ENCODE measurements at regions not wholly inside any gene's neighbourhood (a gene's known extent, or its start where the extent isn't known, plus 50 kb on each side); places are given as distances from the start of the nearest gene placed in this dataset.

DNA sequence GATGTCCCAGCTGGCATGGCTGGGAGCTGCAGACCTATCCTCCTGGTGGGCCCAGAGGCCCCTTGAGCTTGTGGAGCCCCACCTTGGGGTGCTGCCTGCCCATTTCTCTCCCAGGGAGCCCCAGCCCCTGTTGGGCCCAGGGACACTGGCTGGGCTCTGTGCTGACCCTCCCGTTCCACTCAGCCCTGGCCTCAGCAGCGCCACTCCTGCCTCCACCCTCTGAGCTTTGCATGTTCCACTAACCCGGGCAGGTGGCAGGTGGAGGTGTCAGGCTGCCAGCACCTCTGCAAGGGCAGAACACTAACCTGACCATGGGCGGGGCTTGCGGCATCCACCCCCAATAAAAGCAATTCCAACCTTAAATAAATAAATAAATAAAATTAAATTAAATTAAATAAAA, 299.2 kb downstream of the LRIG3 start:
- H3K4me1 Mint-ChIP-seq = no peaks in the 10 kb centered on the region
- H3K36me3 Mint-ChIP-seq (ENCODE audit: low read depth) = no peaks in the 10 kb centered on the region
- H3K9me3 Mint-ChIP-seq = peaks cover 3% of the 10 kb centered on the region
- no peak for ATAC-seq
- H3K27me3 Mint-ChIP-seq = peaks cover 2% of the 10 kb centered on the region
- H3K4me3 Mint-ChIP-seq = no peak overlapping the region
- no peak overlapping the region for H3K27ac Mint-ChIP-seq
- no peak for DNase-seq

DNA sequence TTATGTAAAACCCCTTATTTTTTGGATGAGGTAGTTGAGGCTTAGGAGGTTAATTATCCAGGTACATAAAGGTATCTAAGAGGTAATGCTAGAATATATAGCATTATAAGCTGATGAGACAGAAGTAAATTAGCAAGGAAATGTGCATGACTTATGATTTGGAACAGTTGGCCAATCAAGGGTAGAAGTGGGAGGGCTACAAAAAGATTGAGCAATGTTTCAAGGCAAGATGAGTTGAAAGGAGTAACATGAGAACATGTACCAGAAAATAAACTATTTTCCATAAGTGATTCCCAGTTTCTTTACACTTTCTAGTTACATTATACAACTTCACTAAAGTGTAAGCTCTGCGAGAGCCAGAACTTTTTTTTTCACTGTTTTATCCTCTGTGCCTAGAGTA, 290.9 kb downstream of the LRIG3 start:
- no peak overlapping the region for H3K4me3 Mint-ChIP-seq
- DNase-seq = no peak
- no peaks in the 10 kb centered on the region for H3K4me1 Mint-ChIP-seq
- H3K27me3 Mint-ChIP-seq = no peaks in the 10 kb centered on the region
- no peak overlapping the region for H3K27ac Mint-ChIP-seq
- H3K9me3 Mint-ChIP-seq = no peaks in the 10 kb centered on the region
- no peaks in the 10 kb centered on the region for H3K36me3 Mint-ChIP-seq (ENCODE audit: low read depth)
- no peak for ATAC-seq

DNA sequence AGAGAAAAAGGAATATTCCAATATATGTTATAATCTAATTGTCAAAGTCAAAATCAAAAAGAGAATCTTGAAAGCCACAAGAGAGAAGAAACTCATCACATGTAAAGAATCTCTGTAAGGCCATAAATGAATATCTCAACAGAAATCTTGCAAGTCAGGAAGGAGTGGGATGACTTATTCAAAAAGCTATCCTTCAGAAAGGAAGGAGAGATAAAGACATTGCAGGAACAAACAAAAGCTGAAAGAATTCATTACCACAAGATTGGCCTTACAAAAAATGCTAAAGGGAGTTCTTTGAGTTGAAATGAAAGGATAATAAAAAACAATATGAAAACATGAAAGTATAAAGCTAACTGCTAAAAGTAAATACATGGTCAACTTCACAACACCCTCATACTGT, 286.8 kb downstream of the LRIG3 start:
- Mint-ChIP-seq H3K27me3 (no peaks in the 10 kb centered on the region), H3K9me3 (no peaks in the 10 kb centered on the region), H3K36me3 (ENCODE audit: low read depth) (no peaks in the 10 kb centered on the region), H3K4me3 (no peak overlapping the region), H3K27ac (no peak overlapping the region), H3K4me1 (no peaks in the 10 kb centered on the region)
- DNase-seq (no peak), ATAC-seq (no peak)

DNA sequence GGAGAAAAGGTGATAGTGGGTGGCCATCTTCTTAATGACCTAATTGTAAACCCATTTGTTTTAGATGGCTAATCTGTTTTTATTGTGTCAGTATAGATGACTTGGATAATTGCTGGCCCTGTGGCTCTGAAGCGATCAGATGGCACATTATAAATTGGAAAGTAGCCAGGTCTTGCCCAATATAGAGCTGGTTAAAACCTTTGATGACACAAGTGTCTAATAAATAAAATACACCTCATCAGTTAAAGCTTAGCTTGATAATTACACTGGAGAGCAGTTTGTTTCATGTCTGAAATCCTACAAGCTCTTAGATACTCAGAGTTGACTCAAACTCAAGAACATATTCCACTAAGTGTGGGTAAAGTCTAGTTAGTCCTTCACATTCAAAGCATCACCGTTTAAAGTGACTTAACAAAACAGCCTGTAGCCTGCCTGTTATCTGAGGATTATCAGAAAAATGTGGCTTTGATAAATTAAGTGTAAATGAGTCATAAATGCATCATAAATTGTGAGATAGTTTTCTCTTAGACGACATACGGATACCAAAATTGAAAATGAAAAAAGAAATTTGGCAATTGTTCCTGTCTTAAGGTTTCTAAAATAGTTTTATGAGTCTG, 280.9 kb downstream of the LRIG3 start:
- Mint-ChIP-seq H3K4me3 (no peak overlapping the region), H3K36me3 (ENCODE audit: low read depth) (no peaks in the 10 kb centered on the region), H3K9me3 (no peaks in the 10 kb centered on the region), H3K27ac (no peak overlapping the region), H3K27me3 (no peaks in the 10 kb centered on the region), H3K4me1 (no peaks in the 10 kb centered on the region)
- DNase-seq = no peak
- ATAC-seq = no peak

DNA sequence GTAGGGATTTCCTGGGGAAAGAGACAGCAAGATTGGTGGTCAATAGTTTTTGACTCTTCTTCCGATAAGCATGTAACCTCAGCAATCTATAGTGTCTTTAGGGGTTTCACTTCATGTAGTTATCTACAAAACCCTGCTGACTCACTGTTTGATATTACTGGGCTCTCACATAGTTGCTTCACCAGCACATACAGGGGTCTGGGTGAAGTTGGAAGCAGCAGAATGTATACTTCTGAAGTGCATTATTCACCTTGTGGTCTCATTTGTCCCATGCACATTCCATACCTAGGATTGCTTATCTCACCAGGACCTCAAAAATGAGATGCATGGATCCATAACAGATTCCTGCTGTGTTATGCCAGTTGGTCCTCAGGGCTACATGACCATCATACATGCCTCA, 280.0 kb downstream of the LRIG3 start:
- H3K9me3 Mint-ChIP-seq = no peaks in the 10 kb centered on the region
- DNase-seq (no peak), ATAC-seq (no peak)
- no peaks in the 10 kb centered on the region for H3K4me1 Mint-ChIP-seq
- no peak overlapping the region for H3K4me3 Mint-ChIP-seq
- H3K27ac Mint-ChIP-seq = no peak overlapping the region
- H3K36me3 Mint-ChIP-seq (ENCODE audit: low read depth) = no peaks in the 10 kb centered on the region
- no peaks in the 10 kb centered on the region for H3K27me3 Mint-ChIP-seq

DNA sequence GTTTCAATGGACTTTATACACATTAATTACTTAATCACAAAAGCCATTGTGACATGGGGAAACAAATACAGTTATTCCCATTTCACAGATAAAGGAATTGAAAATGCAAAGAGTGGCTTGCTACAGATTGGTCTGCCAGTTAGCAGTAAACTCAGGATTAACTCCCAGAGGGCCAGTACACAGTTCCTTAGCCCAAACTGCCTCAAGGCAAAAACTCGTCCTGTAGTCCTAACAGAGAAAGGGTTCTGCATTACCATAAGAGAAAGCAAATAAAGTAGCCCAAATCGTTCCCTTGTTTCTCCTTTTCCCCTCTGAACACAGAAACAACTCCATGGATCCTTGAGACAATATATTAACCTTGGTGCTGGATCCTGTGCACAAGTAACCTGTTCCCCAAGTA, 274.4 kb downstream of the LRIG3 start:
- no peaks in the 10 kb centered on the region for H3K36me3 Mint-ChIP-seq (ENCODE audit: low read depth)
- no peak for ATAC-seq
- H3K4me3 Mint-ChIP-seq = no peak overlapping the region
- H3K4me1 Mint-ChIP-seq = no peaks in the 10 kb centered on the region
- no peak for DNase-seq
- no peak overlapping the region for H3K27ac Mint-ChIP-seq
- no peaks in the 10 kb centered on the region for H3K9me3 Mint-ChIP-seq
- H3K27me3 Mint-ChIP-seq = no peaks in the 10 kb centered on the region

DNA sequence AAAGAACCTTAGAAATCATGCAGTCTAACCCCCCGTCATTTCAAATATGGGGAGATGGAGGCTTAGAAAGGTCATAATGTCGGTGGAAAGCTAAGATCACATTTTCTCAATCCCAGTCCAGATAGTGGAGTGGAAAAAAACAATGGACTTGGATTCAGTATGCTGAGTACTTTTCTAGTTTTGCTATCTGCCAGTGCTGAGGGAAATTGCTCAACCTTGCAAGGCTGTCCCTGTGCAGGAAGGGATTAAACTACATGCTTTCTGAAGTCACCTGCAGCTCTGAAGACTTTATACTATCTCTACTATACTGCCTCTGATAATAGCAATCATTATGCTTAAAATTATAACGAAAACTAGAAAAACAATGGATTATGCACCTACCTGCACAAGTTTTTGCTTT, 272.8 kb downstream of the LRIG3 start:
- H3K4me3 Mint-ChIP-seq = no peak overlapping the region
- ATAC-seq = no peak
- no peaks in the 10 kb centered on the region for H3K9me3 Mint-ChIP-seq
- H3K27ac Mint-ChIP-seq = no peak overlapping the region
- no peaks in the 10 kb centered on the region for H3K36me3 Mint-ChIP-seq (ENCODE audit: low read depth)
- no peak for DNase-seq
- no peaks in the 10 kb centered on the region for H3K27me3 Mint-ChIP-seq
- no peaks in the 10 kb centered on the region for H3K4me1 Mint-ChIP-seq

DNA sequence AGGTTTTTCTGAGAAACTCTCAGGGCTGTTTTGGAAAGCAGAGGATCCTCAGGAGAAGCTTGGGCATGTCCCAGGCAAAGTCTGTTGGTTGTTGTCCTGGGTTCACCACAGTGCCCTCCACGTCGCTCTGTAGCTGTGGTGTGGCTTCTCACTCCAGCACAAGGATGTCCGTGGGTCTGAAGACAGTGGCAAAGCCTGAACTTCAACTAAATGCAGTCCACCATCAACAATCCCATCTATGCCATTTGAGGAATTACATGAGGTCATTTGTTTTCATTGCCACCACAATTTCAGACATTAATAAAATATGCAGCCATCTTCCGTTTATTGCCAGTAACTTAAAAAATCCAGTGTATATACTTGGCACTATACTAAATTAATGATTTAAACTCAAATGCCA, 272.1 kb downstream of the LRIG3 start:
- ATAC-seq (no peak), DNase-seq (no peak)
- H3K27ac Mint-ChIP-seq = no peak overlapping the region
- no peaks in the 10 kb centered on the region for H3K27me3 Mint-ChIP-seq
- no peaks in the 10 kb centered on the region for H3K9me3 Mint-ChIP-seq
- no peaks in the 10 kb centered on the region for H3K36me3 Mint-ChIP-seq (ENCODE audit: low read depth)
- H3K4me3 Mint-ChIP-seq = no peak overlapping the region
- H3K4me1 Mint-ChIP-seq = no peaks in the 10 kb centered on the region

DNA sequence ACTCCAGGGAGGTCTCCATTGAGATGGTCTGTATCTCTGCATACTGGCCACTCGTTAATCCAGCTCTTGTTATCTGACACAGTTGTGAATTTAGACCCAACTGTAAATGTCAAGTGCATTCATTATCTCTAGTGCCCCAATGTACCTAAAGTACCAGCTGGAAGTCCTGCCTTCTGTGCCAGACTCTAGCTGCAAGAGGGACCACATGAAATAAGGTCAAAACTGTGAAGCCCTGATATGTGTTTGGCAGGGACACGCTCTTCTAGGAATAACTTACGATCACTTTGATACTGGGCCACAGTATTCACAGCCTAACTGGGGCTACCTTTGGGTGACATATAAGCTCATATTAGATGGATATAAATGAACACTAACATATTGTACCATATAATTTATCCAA, 268.5 kb downstream of the LRIG3 start:
- Mint-ChIP-seq H3K9me3 (no peaks in the 10 kb centered on the region), H3K36me3 (ENCODE audit: low read depth) (no peaks in the 10 kb centered on the region), H3K4me3 (no peak overlapping the region), H3K27ac (no peak overlapping the region), H3K27me3 (no peaks in the 10 kb centered on the region), H3K4me1 (no peaks in the 10 kb centered on the region)
- ATAC-seq = no peak
- no peak for DNase-seq

DNA sequence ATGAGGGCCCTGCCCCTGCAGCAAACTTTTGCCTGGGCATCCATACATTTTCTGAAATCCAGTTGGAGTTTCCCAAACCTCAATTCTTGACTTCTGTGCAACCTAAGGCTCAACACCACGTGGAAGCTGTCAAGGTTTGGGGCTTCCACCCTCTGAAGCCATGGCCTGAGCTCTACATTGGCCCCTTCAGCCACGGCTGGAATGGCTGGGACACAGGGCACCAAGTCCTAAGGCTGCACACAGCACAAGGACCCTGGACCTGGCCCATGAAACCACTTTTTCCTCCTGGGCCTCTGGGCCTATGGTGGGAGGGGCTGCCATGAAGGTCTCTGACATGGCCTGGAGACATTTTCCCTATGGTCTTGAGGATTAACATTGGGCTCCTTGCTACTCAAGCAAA, 266.3 kb downstream of the LRIG3 start:
- H3K36me3 Mint-ChIP-seq (ENCODE audit: low read depth) = no peaks in the 10 kb centered on the region
- H3K27ac Mint-ChIP-seq = no peak overlapping the region
- no peaks in the 10 kb centered on the region for H3K27me3 Mint-ChIP-seq
- H3K4me3 Mint-ChIP-seq = no peak overlapping the region
- no peak for ATAC-seq
- DNase-seq = no peak
- no peaks in the 10 kb centered on the region for H3K9me3 Mint-ChIP-seq
- no peaks in the 10 kb centered on the region for H3K4me1 Mint-ChIP-seq

DNA sequence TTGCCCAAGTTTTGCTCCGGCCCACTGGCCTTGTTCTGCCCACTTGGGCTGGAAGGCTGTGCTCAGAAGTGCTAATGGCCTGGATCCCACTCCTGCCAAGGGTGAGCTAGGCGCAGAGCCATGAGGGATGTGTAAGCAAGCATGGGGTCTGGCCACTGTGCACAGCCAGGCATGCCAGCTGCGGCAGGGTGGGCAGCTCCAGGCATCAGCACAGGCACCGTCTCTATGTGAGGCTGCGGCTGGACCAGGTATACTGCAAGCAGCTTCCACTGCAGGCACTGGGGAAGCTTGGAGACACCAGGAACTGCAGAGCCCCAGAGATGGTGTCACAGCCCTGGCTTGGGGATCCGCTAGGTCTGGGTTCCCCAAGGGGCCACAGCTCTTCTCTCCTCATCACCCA, 264.9 kb downstream of the LRIG3 start:
- DNase-seq (no peak), ATAC-seq (no peak)
- Mint-ChIP-seq H3K4me1 (no peaks in the 10 kb centered on the region), H3K36me3 (ENCODE audit: low read depth) (no peaks in the 10 kb centered on the region), H3K4me3 (no peak overlapping the region), H3K9me3 (peaks cover under 1% of the 10 kb centered on the region), H3K27me3 (no peaks in the 10 kb centered on the region), H3K27ac (no peak overlapping the region)

DNA sequence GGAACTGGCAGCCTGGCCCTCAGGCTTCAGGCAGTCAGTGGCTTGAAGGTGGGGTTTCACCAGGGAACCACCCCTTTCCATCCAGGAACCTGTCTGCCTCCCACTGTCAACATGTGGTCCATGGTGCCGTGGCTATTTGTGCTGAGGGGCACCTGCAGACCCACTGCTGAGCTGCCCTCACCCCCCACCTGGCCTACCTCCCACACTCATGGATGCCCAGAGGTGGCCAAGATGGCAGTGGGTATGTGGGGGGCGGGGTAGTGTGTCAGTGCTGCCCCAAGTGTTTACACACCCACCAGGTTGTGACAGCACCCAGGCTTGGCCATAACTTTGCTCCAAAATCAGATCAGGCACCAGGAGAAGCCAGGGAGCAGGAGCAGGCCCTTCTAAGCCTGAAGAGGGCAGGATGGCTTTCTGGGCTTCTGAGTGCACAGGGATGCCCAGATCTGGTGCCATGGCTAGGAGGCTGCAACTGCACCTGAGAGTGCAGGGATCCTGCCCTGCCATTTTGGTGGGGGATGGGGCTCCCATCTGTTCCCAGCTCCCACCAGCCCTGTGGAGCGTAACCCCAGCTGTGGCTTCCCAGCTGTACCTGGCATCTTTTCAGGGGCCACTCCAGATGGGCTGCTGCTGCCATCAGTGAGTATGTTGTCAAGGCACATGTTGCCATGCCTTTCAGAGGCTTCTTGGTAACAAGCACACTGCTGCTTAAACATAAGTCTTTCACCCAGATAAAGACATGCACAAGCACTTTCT, 263.9 kb downstream of the LRIG3 start:
- H3K27ac Mint-ChIP-seq = no peak overlapping the region
- H3K9me3 Mint-ChIP-seq = peaks cover 3% of the 10 kb centered on the region
- H3K4me3 Mint-ChIP-seq = no peak overlapping the region
- no peak for ATAC-seq
- H3K36me3 Mint-ChIP-seq (ENCODE audit: low read depth) = no peaks in the 10 kb centered on the region
- no peaks in the 10 kb centered on the region for H3K4me1 Mint-ChIP-seq
- no peaks in the 10 kb centered on the region for H3K27me3 Mint-ChIP-seq
- no peak for DNase-seq

DNA sequence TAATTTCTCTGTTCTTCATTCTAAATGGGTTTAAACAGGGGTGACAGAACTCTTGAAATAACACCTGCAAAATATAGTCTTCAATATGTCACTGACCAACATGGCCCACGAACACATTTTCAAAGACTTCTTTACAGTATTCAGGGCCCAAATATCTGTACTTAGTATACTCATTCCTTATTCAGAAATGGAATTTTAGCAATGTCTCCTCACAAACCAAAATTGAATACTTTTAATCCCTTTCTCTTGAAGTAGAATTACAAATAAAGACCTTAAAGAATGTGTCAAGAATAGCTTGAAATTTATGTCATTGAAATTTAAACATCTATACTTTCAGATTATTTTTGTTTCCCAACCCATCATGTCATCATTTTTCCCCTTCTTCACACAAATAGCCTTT, 263.1 kb downstream of the LRIG3 start:
- no peak overlapping the region for H3K4me3 Mint-ChIP-seq
- H3K27ac Mint-ChIP-seq = no peak overlapping the region
- H3K4me1 Mint-ChIP-seq = no peaks in the 10 kb centered on the region
- peaks cover 3% of the 10 kb centered on the region for H3K9me3 Mint-ChIP-seq
- ATAC-seq (no peak), DNase-seq (no peak)
- H3K27me3 Mint-ChIP-seq = no peaks in the 10 kb centered on the region
- no peaks in the 10 kb centered on the region for H3K36me3 Mint-ChIP-seq (ENCODE audit: low read depth)

DNA sequence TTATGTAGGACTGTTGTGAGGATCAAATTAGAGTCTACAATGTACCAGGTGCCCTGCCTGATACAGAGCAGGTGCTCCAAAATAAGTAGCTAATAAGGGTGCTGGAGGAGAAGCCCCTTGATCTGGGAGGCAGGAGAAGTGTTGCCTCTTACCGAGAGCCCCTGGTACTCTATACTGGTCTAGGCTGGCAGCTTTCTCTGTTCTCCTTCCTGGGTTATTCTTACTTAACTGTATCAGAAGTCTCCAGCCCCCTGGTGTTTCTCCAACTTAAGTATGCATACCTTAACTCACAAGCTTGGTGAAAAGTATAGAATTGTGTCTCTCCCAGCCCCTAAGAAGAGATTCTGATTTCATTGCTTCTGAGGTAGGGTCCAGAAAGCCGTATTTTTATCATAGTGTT, 254.9 kb downstream of the LRIG3 start:
- ATAC-seq = no peak
- H3K36me3 Mint-ChIP-seq (ENCODE audit: low read depth) = no peaks in the 10 kb centered on the region
- no peak for DNase-seq
- H3K4me1 Mint-ChIP-seq = no peaks in the 10 kb centered on the region
- H3K9me3 Mint-ChIP-seq = peaks cover 8% of the 10 kb centered on the region
- no peak overlapping the region for H3K4me3 Mint-ChIP-seq
- H3K27ac Mint-ChIP-seq = no peak overlapping the region
- H3K27me3 Mint-ChIP-seq = no peaks in the 10 kb centered on the region

DNA sequence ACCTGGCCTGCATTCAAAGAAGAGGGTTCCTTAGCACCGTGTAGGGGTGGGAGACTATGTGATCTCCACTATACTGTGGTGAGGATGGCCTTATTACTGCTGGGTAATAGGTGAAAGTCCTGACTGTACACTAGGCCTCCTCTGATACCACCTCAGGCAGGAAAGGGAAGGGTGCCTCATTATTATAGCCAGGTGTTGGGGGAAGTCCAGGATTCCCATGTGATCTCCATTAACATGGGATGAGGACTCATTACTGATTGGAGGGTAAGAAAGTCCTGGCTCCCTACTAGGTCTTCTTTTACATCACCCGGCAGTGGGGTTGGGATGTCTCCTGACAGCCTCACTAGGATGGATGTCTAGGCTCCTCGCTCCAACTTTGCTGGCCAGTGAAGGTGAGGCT, 252.1 kb downstream of the LRIG3 start:
- Mint-ChIP-seq H3K27ac (no peak overlapping the region), H3K4me3 (no peak overlapping the region), H3K27me3 (no peaks in the 10 kb centered on the region), H3K4me1 (no peaks in the 10 kb centered on the region), H3K9me3 (peaks cover 5% of the 10 kb centered on the region), H3K36me3 (ENCODE audit: low read depth) (no peaks in the 10 kb centered on the region)
- DNase-seq (no peak), ATAC-seq (no peak)

DNA sequence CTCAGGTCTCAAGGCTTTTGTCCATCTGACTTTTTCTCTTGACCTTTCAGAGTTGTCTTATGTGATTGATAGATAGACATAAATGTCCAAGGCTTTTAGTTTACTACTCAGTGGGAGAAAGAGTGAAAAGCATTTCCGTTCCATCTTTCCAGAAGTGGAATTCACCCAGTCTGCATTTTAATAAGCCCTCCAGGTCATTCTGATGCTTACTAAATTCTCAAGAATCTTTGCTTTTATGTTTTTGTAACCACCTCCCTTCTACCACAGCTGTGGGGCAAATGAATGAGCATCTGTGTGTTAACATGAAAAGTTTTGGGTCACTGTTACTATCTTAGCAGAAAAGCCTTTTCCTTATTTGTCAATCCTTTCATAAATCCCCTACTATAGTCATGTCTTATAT, 251.4 kb downstream of the LRIG3 start:
- no peak for ATAC-seq
- no peaks in the 10 kb centered on the region for H3K36me3 Mint-ChIP-seq (ENCODE audit: low read depth)
- no peak overlapping the region for H3K27ac Mint-ChIP-seq
- no peak overlapping the region for H3K4me3 Mint-ChIP-seq
- H3K4me1 Mint-ChIP-seq = no peaks in the 10 kb centered on the region
- peaks cover 5% of the 10 kb centered on the region for H3K9me3 Mint-ChIP-seq
- H3K27me3 Mint-ChIP-seq = no peaks in the 10 kb centered on the region
- no peak for DNase-seq

Measured in activated naive CD8-positive, alpha-beta T cell treated with anti-CD3 and anti-CD28 coated beads, Interleukin-2, amount 50 U/mL, for 24 hours (primary cell).